Testis (tissue), 2 donors: ENCODE measurements at regions not wholly inside any gene's neighbourhood (a gene's known extent, or its start where the extent isn't known, plus 50 kb on each side); places are given as distances from the start of the nearest gene placed in this dataset.

Experiments
- DNase-seq: peaks from one replicate; pipeline ENCODE4 v3.0.0-alpha.2; 2019
- H3K27ac ChIP-seq, 2 donors: fragments of 200-600 bp; sonication (generic); one replicate each; pipeline ENCODE4 v1.5.1; 2019
- H3K27me3 ChIP-seq: fragments of 200-600 bp; sonication (generic); one replicate; pipeline ENCODE4 v1.5.1; 2019
- H3K36me3 ChIP-seq: fragments of 200-600 bp; sonication (generic); one replicate; pipeline ENCODE4 v1.5.1; 2017; ENCODE audit warnings: low read depth; ENCODE audit errors: missing control alignments
- H3K4me1 ChIP-seq: fragments of 200-600 bp; sonication (generic); one replicate; pipeline ENCODE4 v1.5.1; 2019
- H3K4me3 ChIP-seq, 2 donors: fragments of 200-600 bp; sonication (generic); one replicate each; pipeline ENCODE4 v1.5.1; 2017 to 2019
- H3K9me3 ChIP-seq: fragments of 200-600 bp; sonication (generic); one replicate; pipeline ENCODE4 v1.5.1; 2017
- POLR2A ChIP-seq: fragments of 450-650 bp; IDR thresholded peaks from one replicate; pipeline ENCODE4 v1.6.1; 2017; ENCODE audit warnings: antibody characterized with exemption, mild to moderate bottlenecking, moderate library complexity
- WGBS, 2 donors: methylation state at CpG; one replicate each; pipeline ENCODE4 v1.1.5; 2018; 5-methylcytosine and 5-hydroxymethylcytosine counted together
- intact Hi-C: fragments of 100-400 bp; cut with DNase I; formaldehyde crosslinking; loops from one replicate; pipeline ENCODE4 v1.15.1; 2023; ENCODE audit warnings: low total_unique reads
- TF ChIP-seq, protein P1 (sequence below), 3 experiments: fragments of 450-650 bp in 2 of 3; fragments of 200-600 bp in 1 of 3; sonication (generic) in 1 of 3; IDR thresholded peaks; one replicate each; pipeline ENCODE4 v1.5.1; 2016 to 2019; ENCODE audit warnings: antibody characterized with exemption in 3 of 3, mild to moderate bottlenecking in 2 of 3, moderate library complexity in 1 of 3

DNA sequence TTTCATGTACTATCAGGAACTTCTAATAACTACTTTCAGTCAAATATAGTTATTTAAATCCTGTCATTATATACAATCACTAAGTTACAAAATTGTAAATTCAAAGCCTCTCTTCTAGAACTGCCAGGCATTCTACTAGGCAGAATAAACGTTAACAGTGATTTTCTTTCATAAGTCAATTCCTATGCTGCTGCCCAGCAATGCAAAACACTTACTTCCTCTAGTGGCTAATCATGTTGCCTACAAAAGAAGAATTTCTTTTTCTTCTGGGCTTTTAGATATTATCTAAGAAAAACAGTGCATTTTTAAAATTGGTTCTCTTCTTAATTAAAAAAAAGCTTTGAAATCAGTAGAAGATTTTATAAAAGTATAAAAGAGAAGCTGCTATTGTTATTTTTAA lies 509.8 kb upstream of the ADAMTS5 start:
- Histone ChIP-seq H3K4me3 (no peak overlapping the region), H3K27ac (no peak overlapping the region), H3K36me3 (no peaks in the 10 kb centered on the region), H3K27me3 (no peaks in the 10 kb centered on the region), H3K4me1 (peaks cover 11% of the 10 kb centered on the region), H3K9me3 (no peaks in the 10 kb centered on the region)
- TF ChIP-seq, protein P1, sequence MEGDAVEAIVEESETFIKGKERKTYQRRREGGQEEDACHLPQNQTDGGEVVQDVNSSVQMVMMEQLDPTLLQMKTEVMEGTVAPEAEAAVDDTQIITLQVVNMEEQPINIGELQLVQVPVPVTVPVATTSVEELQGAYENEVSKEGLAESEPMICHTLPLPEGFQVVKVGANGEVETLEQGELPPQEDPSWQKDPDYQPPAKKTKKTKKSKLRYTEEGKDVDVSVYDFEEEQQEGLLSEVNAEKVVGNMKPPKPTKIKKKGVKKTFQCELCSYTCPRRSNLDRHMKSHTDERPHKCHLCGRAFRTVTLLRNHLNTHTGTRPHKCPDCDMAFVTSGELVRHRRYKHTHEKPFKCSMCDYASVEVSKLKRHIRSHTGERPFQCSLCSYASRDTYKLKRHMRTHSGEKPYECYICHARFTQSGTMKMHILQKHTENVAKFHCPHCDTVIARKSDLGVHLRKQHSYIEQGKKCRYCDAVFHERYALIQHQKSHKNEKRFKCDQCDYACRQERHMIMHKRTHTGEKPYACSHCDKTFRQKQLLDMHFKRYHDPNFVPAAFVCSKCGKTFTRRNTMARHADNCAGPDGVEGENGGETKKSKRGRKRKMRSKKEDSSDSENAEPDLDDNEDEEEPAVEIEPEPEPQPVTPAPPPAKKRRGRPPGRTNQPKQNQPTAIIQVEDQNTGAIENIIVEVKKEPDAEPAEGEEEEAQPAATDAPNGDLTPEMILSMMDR (IDR thresholded peaks at IDR 0.05), result peak; percentile 32 to 69 (median 55)
- no peak for TF ChIP-seq POLR2A
- DNase-seq, result peak; percentile 36
- intact Hi-C loops, result no loop called here
- 18% methylated on average over 1 of the region's 1 CpG for WGBS, 2 donors

DNA sequence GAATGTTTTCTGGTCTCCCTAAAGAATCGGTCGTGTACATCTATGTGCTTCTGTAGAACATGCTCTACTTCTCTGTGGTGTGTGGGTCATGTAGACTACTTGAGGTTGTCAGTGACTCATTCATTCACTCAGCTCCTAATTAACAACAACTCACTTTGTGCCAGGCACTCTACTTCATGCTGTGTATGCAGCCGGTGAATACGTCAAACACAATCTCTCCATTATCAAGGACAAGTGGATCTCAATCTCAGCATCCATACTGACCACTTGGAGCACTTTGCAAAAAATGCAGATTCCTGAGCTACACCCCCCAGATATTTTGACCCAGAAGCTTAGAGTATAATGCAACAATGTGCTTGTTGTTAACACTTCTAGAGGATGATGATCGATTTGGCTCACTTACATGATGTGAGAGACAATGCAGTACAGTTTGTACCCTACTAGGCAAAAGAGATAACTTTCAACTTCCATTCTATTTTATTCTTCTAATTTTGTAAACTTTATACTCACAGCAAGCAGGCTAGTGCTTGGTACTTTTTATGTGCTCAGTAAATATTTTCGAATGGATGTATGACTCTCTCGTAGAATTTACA lies 508.6 kb upstream of the ADAMTS5 start:
- TF ChIP-seq, protein P1 (IDR thresholded peaks at IDR 0.05), result no peak
- no peak for TF ChIP-seq POLR2A
- Histone ChIP-seq H3K27ac (peak overlapping the region in 1 of 2 donors; percentile 1), H3K36me3 (no peaks in the 10 kb centered on the region), H3K4me3 (no peak overlapping the region), H3K27me3 (no peaks in the 10 kb centered on the region), H3K4me1 (peaks cover 11% of the 10 kb centered on the region), H3K9me3 (no peaks in the 10 kb centered on the region)
- intact Hi-C loops, result no loop called here
- 58 to 75% methylated on average over 7 of the region's 7 CpGs for WGBS, 2 donors
- no peak for DNase-seq

DNA sequence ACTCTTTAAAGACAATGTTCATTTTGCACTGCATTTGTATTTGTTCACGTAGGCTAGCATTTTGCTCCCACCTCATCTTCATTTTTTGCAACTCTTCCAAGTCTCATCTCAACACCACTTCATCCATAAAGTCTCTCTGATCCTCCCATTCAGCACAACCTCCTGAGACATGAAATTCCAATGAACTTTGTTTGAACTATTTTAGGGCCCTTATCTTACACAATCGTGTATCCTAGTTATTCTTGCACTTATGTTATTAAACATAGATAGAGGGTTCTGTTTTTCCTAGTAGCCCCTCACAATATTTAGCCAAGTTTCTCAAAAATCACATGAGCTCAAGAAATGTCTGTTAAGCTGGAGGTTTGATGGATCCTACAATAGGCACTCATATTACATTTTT lies 500.5 kb upstream of the ADAMTS5 start:
- H3K27ac ChIP-seq, result no peak overlapping the region
- no peaks in the 10 kb centered on the region for H3K36me3 ChIP-seq
- 67 to 71% methylated on average over 2 of the region's 2 CpGs for WGBS, 2 donors
- no peaks in the 10 kb centered on the region for H3K4me1 ChIP-seq
- H3K27me3 ChIP-seq, result no peaks in the 10 kb centered on the region
- no peak for DNase-seq
- no peak overlapping the region for H3K4me3 ChIP-seq
- intact Hi-C loops, result no loop called here
- TF ChIP-seq POLR2A, result no peak
- no peaks in the 10 kb centered on the region for H3K9me3 ChIP-seq

DNA sequence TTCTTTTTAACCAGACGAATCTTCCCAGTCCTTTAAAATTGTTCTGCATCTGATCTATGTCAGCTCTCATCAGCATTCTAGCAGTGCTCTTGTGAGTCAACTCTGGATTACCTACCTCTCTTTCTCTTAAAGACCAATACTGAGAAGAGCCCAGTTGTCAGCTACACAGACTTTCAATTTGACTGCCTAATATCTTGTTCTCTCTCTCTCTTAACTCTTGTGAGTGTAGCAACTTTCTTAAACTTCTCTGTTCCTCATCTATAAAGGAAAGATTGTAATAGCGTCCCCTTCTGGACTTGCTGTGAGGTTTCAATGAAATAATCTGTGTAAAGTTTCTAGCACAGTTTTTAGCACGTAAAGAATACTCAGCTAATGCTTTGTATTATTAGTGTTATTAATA lies 499.3 kb upstream of the ADAMTS5 start:
- no peak overlapping the region for H3K4me3 ChIP-seq
- TF ChIP-seq POLR2A, result no peak
- TF ChIP-seq, protein P1 (IDR thresholded peaks at IDR 0.05), result peak in 2 of 3 experiments; percentile 19 to 30

DNA sequence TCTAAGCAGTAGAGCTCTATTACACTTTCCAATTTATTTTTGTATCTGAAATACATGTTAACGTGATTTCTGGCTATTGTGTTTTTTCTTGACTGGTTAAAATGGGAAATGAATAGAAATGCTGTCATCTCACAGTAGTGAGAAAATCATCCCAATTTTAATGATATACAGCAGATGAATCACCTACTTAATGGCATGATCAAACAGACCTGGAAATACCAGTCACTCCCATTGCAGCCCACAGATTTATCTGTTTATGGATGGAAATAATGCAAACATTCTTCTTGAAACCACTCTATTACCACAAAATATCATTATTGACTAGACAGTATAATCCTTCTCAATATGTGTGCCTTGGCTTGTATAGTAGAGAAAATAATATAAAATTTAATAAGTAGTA lies 497.8 kb upstream of the ADAMTS5 start:
- WGBS, 2 donors, result 87 to 93% methylated on average over 1 of the region's 1 CpG
- no peaks in the 10 kb centered on the region for H3K4me1 ChIP-seq
- no peak overlapping the region for H3K4me3 ChIP-seq
- no peaks in the 10 kb centered on the region for H3K9me3 ChIP-seq
- no peaks in the 10 kb centered on the region for H3K36me3 ChIP-seq
- H3K27ac ChIP-seq, result no peak overlapping the region
- no peaks in the 10 kb centered on the region for H3K27me3 ChIP-seq
- no peak for TF ChIP-seq POLR2A
- TF ChIP-seq, protein P1 (IDR thresholded peaks at IDR 0.05), result no peak
- no peak for DNase-seq
- intact Hi-C loops, result no loop called here

More for the DNA sequence above, 499.3 kb upstream of the ADAMTS5 start:
- Histone ChIP-seq H3K27me3 (no peaks in the 10 kb centered on the region), H3K4me1 (no peaks in the 10 kb centered on the region), H3K9me3 (no peaks in the 10 kb centered on the region), H3K36me3 (no peaks in the 10 kb centered on the region), H3K27ac (no peak overlapping the region)
- intact Hi-C loops, result no loop called here
- no peak for DNase-seq
- WGBS, 2 donors, result 59 to 62% methylated on average over 3 of the region's 3 CpGs
